HFFc6 (cell line): ENCODE measurements at regions not wholly inside any gene's neighbourhood (a gene's known extent, or its start where the extent isn't known, plus 50 kb on each side); places are given as distances from the start of the nearest gene placed in this dataset.

Source experiments
- DNase-seq: peaks from one replicate; pipeline ENCODE4 v3.0.0-alpha.2; 2018
- H3K27ac Mint-ChIP-seq: 2 replicates; pipeline ENCODE4 v1.8.0; 2020; ENCODE audit warnings: mild to moderate bottlenecking, mixed read lengths
- H3K27me3 Mint-ChIP-seq: 2 replicates; pipeline ENCODE4 v1.8.0; 2021; ENCODE audit warnings: mild to moderate bottlenecking, moderate library complexity, mixed read lengths; ENCODE audit not compliant: insufficient read depth
- H3K36me3 Mint-ChIP-seq: 2 replicates; pipeline ENCODE4 v1.8.0; 2021; ENCODE audit warnings: low read depth, mixed read lengths
- H3K4me1 Mint-ChIP-seq: 2 replicates; pipeline ENCODE4 v1.8.0; 2020; ENCODE audit warnings: low read depth, mixed read lengths
- H3K4me3 Mint-ChIP-seq: 2 replicates; pipeline ENCODE4 v1.8.0; 2020; ENCODE audit warnings: mild to moderate bottlenecking, moderate library complexity, mixed read lengths
- H3K9me3 Mint-ChIP-seq: 2 replicates; pipeline ENCODE4 v1.8.0; 2020; ENCODE audit warnings: mild to moderate bottlenecking, mixed read lengths
- CTCF ChIP-seq: fragments of 200-600 bp; sonication (generic); IDR thresholded peaks from 2 replicates; pipeline ENCODE4 v1.5.0; 2021; ENCODE audit warnings: antibody characterized with exemption, mild to moderate bottlenecking

GRCh38 chr5:121533814-121534213 is 317.9 kb upstream of the FTMT start:
- Mint-ChIP-seq H3K27me3 (no peaks in the 10 kb centered on the region), H3K4me1 (no peaks in the 10 kb centered on the region), H3K9me3 (peaks cover 37% of the 10 kb centered on the region), H3K36me3 (no peaks in the 10 kb centered on the region), H3K27ac (no peak overlapping the region), H3K4me3 (no peak overlapping the region)
- no peak for DNase-seq
- no peak for TF ChIP-seq CTCF

GRCh38 chr5:121550989-121551388 is 300.7 kb upstream of the FTMT start:
- H3K4me1 Mint-ChIP-seq = no peaks in the 10 kb centered on the region
- peaks cover 5% of the 10 kb centered on the region for H3K9me3 Mint-ChIP-seq
- TF ChIP-seq CTCF = no peak
- H3K4me3 Mint-ChIP-seq = no peak overlapping the region
- H3K27ac Mint-ChIP-seq = no peak overlapping the region
- DNase-seq = no peak
- no peaks in the 10 kb centered on the region for H3K27me3 Mint-ChIP-seq
- no peaks in the 10 kb centered on the region for H3K36me3 Mint-ChIP-seq

GRCh38 chr5:121559832-121560231 is 291.9 kb upstream of the FTMT start:
- Mint-ChIP-seq H3K36me3 (no peaks in the 10 kb centered on the region), H3K4me3 (no peak overlapping the region), H3K4me1 (no peaks in the 10 kb centered on the region), H3K27me3 (no peaks in the 10 kb centered on the region), H3K27ac (no peak overlapping the region), H3K9me3 (peaks cover 31% of the 10 kb centered on the region)
- no peak for DNase-seq
- no peak for TF ChIP-seq CTCF

GRCh38 chr5:121572061-121572460 is 279.6 kb upstream of the FTMT start:
- Mint-ChIP-seq H3K36me3 (no peaks in the 10 kb centered on the region), H3K4me3 (no peak overlapping the region), H3K4me1 (no peaks in the 10 kb centered on the region), H3K27me3 (no peaks in the 10 kb centered on the region), H3K27ac (no peak overlapping the region), H3K9me3 (peaks cover 22% of the 10 kb centered on the region)
- DNase-seq = no peak
- TF ChIP-seq CTCF = no peak

- Mint-ChIP-seq H3K9me3 (peaks cover 25% of the 10 kb centered on the region), H3K4me1 (no peaks in the 10 kb centered on the region), H3K4me3 (no peak overlapping the region), H3K36me3 (no peaks in the 10 kb centered on the region), H3K27ac (no peak overlapping the region), H3K27me3 (no peaks in the 10 kb centered on the region; the same call in 1 of the 2 replicates)
- no peak for TF ChIP-seq CTCF
- no peak for DNase-seq
Observed at GRCh38 chr5:121573721-121574382, 277.8 kb upstream of the FTMT start.
